H1 (cell line): ENCODE measurements at regions not wholly inside any gene's neighbourhood (a gene's known extent, or its start where the extent isn't known, plus 50 kb on each side); places are given as distances from the start of the nearest gene placed in this dataset.
A peak's percentile ranks its signal among the peaks of the same experiment; 100 is the strongest.

Source experiments
- CTCF ChIA-PET: fragments of 300-600 bp; sonication (Branson Sonifier 250); formaldehyde crosslinking; loops from one replicate; lab custom pipeline; 2021; ENCODE audit not compliant: partially characterized antibody; lab: Charles Lee
- POLR2A ChIA-PET: fragments of 300-600 bp; sonication (Branson Sonifier 250); formaldehyde crosslinking; loops from one replicate; lab custom pipeline; 2021; ENCODE audit warnings: inconsistent platforms; ENCODE audit not compliant: partially characterized antibody; lab: Charles Lee
- DNase-seq, 2 experiments: peaks; one replicate each; pipeline versions ENCODE4 v3.0.0 to v3.0.0-alpha.2; 2010 to 2022; ENCODE audit warnings: low spot score in 2 of 2, low read depth in 1 of 2, mixed read lengths in 1 of 2
- FAIRE-seq: peaks from 2 replicates; lab custom pipeline; 2011; peaks lifted over from hg19 to GRCh38; lab: Jason Lieb, UNC
- H2AFZ ChIP-seq: 2 replicates; pipeline ENCODE4 v1.8.1; 2012; ENCODE audit warnings: low read length, inconsistent platforms
- H2AK5ac ChIP-seq: 2 replicates; pipeline ENCODE4 v1.6.1; 2013; ENCODE audit warnings: low read depth, low read length
- H2BK120ac ChIP-seq: replicated peaks from 2 replicates; pipeline ENCODE3; 2013; ENCODE audit warnings: low read depth, low read length, inconsistent platforms
- H2BK12ac ChIP-seq: 2 replicates; pipeline ENCODE4 v1.6.1; 2013; ENCODE audit warnings: low read depth, low read length
- H2BK15ac ChIP-seq: 2 replicates; pipeline ENCODE4 v1.6.1; 2013; ENCODE audit warnings: low read length
- H2BK20ac ChIP-seq: 2 replicates; pipeline ENCODE4 v1.6.1; 2013; ENCODE audit warnings: low read length
- H2BK5ac ChIP-seq: 2 replicates; pipeline ENCODE4 v1.6.1; 2013; ENCODE audit warnings: low read depth, low read length
- H3K14ac ChIP-seq: 2 replicates; pipeline ENCODE4 v1.6.1; 2013; ENCODE audit warnings: inconsistent platforms; ENCODE audit not compliant: insufficient read length
- H3K18ac ChIP-seq: 2 replicates; pipeline ENCODE4 v1.6.1; 2013; ENCODE audit warnings: low read length; ENCODE audit errors: extremely low read depth
- H3K23ac ChIP-seq: 2 replicates; pipeline ENCODE4 v1.6.1; 2013; ENCODE audit warnings: inconsistent platforms; ENCODE audit not compliant: insufficient read length
- H3K23me2 ChIP-seq: 2 replicates; pipeline ENCODE4 v1.6.1; 2013; ENCODE audit warnings: low read depth, low read length
- H3K27ac ChIP-seq: 2 replicates; pipeline ENCODE4 v1.6.1; 2011; ENCODE audit warnings: low read depth, low read length, inconsistent platforms
- H3K27me3 ChIP-seq, 4 experiments: replicated peaks in 1 of 4; 1 replicate in 1 of 4; 2 replicates in 3 of 4; pipeline versions ENCODE4 v1.6.1 to v1.8.1; 2011 to 2013; ENCODE audit warnings: low read length in 3 of 4, mild to moderate bottlenecking in 3 of 4, inconsistent platforms in 2 of 4, mixed read lengths in 2 of 4, moderate library complexity in 1 of 4; ENCODE audit not compliant: control insufficient read depth in 3 of 4, insufficient read depth in 3 of 4; ENCODE audit errors: extremely low read depth in 1 of 4
- H3K36me3 ChIP-seq, 4 experiments: 2 replicates each; pipeline versions ENCODE4 v1.6.1 to v1.8.1; 2011 to 2013; ENCODE audit warnings: mild to moderate bottlenecking in 4 of 4, low read length in 3 of 4, moderate library complexity in 2 of 4, control low read depth in 1 of 4, inconsistent platforms in 1 of 4; ENCODE audit not compliant: insufficient read depth in 4 of 4, control insufficient read depth in 2 of 4
- H3K4ac ChIP-seq: replicated peaks from 2 replicates; pipeline ENCODE3; 2013; ENCODE audit warnings: low read length, low read depth, mixed read lengths, inconsistent platforms; ENCODE audit not compliant: insufficient read length
- H3K4me1 ChIP-seq, 4 experiments: replicated peaks in 1 of 4; 1 replicate in 1 of 4; 2 replicates in 3 of 4; pipeline versions ENCODE4 v1.6.1 to v1.8.1; 2011 to 2013; ENCODE audit warnings: low read length in 3 of 4, inconsistent platforms in 2 of 4, mixed read lengths in 1 of 4; ENCODE audit not compliant: insufficient read depth in 4 of 4, control insufficient read depth in 3 of 4
- H3K4me2 ChIP-seq, 2 experiments: 2 replicates each; pipeline versions ENCODE4 v1.6.1 to v1.8.1; 2011 to 2013; ENCODE audit warnings: low read depth in 2 of 2, low read length in 2 of 2, control low read depth in 1 of 2, inconsistent platforms in 1 of 2, mild to moderate bottlenecking in 1 of 2; ENCODE audit not compliant: insufficient read depth in 1 of 2
- H3K4me3 ChIP-seq, 4 experiments: fragments of 200-600, 300-600 bp in 1 of 4; sonication (generic), shearing (Covaris generic), sonication (Bioruptor Twin) in 1 of 4; 2 replicates each; pipeline versions ENCODE4 v1.5.1 to v1.8.1; 2011 to 2016; ENCODE audit warnings: low read length in 4 of 4, low read depth in 3 of 4, control low read depth in 2 of 4, inconsistent platforms in 2 of 4, mild to moderate bottlenecking in 2 of 4, mixed read lengths in 1 of 4, moderate library complexity in 1 of 4; ENCODE audit not compliant: insufficient read depth in 2 of 4; ENCODE audit errors: extremely low read depth in 1 of 4
- H3K56ac ChIP-seq: replicated peaks from 2 replicates; pipeline ENCODE3; 2013; ENCODE audit warnings: low read depth, mild to moderate bottlenecking, mixed read lengths, low read length, inconsistent platforms; ENCODE audit not compliant: insufficient read length
- H3K79me1 ChIP-seq: 2 replicates; pipeline ENCODE4 v1.6.1; 2013; ENCODE audit warnings: low read depth, low read length, control low read depth
- H3K79me2 ChIP-seq, 2 experiments: 2 replicates each; pipeline versions ENCODE4 v1.6.1 to v1.8.1; 2012 to 2013; ENCODE audit warnings: low read length in 2 of 2, mild to moderate bottlenecking in 2 of 2, inconsistent platforms in 1 of 2; ENCODE audit not compliant: insufficient read depth in 2 of 2, control insufficient read depth in 1 of 2
- H3K9ac ChIP-seq, 4 experiments: replicated peaks in 1 of 4; 1 replicate in 1 of 4; 2 replicates in 3 of 4; pipeline versions ENCODE4 v1.6.1 to v1.8.1; 2011 to 2013; ENCODE audit warnings: low read depth in 3 of 4, low read length in 3 of 4, control low read depth in 2 of 4, mild to moderate bottlenecking in 2 of 4, moderate library complexity in 2 of 4, inconsistent platforms in 1 of 4; ENCODE audit errors: extremely low read depth in 1 of 4
- H3K9me3 ChIP-seq, 2 experiments: 2 replicates each; pipeline versions ENCODE4 v1.6.1 to v1.8.1; 2012 to 2013; ENCODE audit warnings: mild to moderate bottlenecking in 2 of 2, moderate library complexity in 2 of 2, control low read depth in 1 of 2, inconsistent platforms in 1 of 2, low read depth in 1 of 2, low read length in 1 of 2, mixed read lengths in 1 of 2; ENCODE audit not compliant: insufficient read depth in 2 of 2
- H4K20me1 ChIP-seq, 2 experiments: replicated peaks in 1 of 2; 2 replicates each; pipeline versions ENCODE3 to v1.8.1; 2011 to 2013; ENCODE audit warnings: inconsistent platforms in 2 of 2, low read length in 2 of 2, mild to moderate bottlenecking in 1 of 2; ENCODE audit not compliant: insufficient read depth in 2 of 2, control insufficient read depth in 1 of 2
- H4K5ac ChIP-seq: 2 replicates; pipeline ENCODE4 v1.6.1; 2013; ENCODE audit warnings: low read length, low read depth, mixed read lengths, inconsistent platforms; ENCODE audit not compliant: insufficient read length
- H4K8ac ChIP-seq: 2 replicates; pipeline ENCODE4 v1.8.0; 2013; ENCODE audit warnings: mild to moderate bottlenecking, moderate library complexity, low read length, inconsistent platforms; ENCODE audit not compliant: insufficient read depth; ENCODE audit errors: extremely low read depth
- H4K91ac ChIP-seq: replicated peaks from 2 replicates; pipeline ENCODE3; 2013; ENCODE audit warnings: low read length, mixed read lengths, inconsistent platforms; ENCODE audit not compliant: insufficient read length
- CTCF ChIP-seq, 3 experiments: IDR thresholded peaks; 1 replicate in 2 of 3; 2 replicates in 1 of 3; pipeline versions ENCODE4 v1.5.1 to v1.6.1; 2011; ENCODE audit warnings: low read length in 3 of 3, mild to moderate bottlenecking in 3 of 3, inconsistent platforms in 2 of 3, low read depth in 1 of 3, moderate library complexity in 1 of 3; ENCODE audit not compliant: insufficient read depth in 1 of 3; ENCODE audit errors: control extremely low read depth in 1 of 3
- NANOG ChIP-seq: IDR thresholded peaks from 2 replicates; pipeline ENCODE4 v1.6.1; 2011; ENCODE audit warnings: low read length, low read depth, mild to moderate bottlenecking, inconsistent platforms; ENCODE audit not compliant: insufficient read depth, poor library complexity, severe bottlenecking
- RAD21 ChIP-seq, 2 experiments: IDR thresholded peaks in 1 of 2; conservative IDR thresholded peaks in 1 of 2; 2 replicates each; pipeline ENCODE4 v1.6.1; 2011; ENCODE audit warnings: low read depth in 2 of 2, low read length in 2 of 2, improper control_type of control experiment in 1 of 2, inconsistent platforms in 1 of 2, mild to moderate bottlenecking in 1 of 2, moderate library complexity in 1 of 2
- WGBS, 2 experiments: shearing (Covaris generic) in 1 of 2; methylation state at CpG; one replicate each; pipeline versions ENCODE4 v1.1.6 to v1.1.7; 2013 to 2015; ENCODE audit warnings: low lambda C conversion rate in 2 of 2, mixed read lengths in 2 of 2, inconsistent platforms in 1 of 2, low coverage in 1 of 2, missing lambda C conversion rate in 1 of 2; ENCODE audit not compliant: insufficient replicate concordance in 2 of 2, insufficient coverage in 1 of 2, insufficient read length in 1 of 2; ENCODE audit errors: extremely low coverage in 1 of 2, missing lambda C conversion rate in 1 of 2; 5-methylcytosine and 5-hydroxymethylcytosine counted together

DNA sequence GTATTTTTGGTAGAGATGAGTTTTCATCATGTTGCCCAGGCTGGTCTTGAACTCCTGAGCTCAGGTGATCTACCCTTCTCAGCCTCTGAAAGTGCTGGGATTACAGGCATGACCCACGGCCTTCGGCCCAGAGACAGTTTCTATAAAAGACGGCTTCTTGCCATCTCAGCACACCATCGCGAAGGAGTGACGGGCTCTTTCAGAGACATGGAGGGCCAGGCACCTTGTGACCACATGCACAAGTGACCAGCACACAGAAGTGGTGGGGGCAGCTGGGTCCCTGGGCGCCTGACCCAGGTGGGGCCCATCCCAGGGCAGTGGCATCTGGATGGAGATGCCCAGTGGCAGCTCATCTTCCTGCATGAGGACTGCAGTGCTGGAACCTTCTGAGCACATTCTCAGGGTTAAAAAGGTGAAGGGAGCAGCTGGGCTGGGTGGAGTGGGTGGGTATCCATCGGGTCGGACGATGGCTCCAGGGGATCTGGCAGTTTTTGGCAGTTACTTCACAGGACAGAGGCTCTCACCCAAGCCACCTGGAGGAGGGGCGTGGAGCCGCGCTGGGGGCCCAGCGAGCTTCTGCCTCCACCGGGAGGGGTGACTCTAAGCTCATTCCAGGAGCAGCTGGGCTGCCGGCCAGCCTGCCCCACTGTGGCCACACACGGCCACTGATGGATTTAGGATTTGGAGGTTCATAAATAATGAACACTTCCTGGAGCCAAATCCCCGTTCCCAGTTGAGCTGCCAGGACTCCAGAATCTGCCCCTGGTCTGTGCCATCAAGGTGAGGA, 373.0 kb downstream of the CTTN start:
- no peaks in the 10 kb centered on the region for H3K9me3 ChIP-seq
- POLR2A ChIA-PET, result interaction anchor here (1.0 kb wide), 1 partner anchor 9 kb away, joined by 4 read pairs; no protein-coding TSS in a partner anchor
- no peak overlapping the region for H2AFZ ChIP-seq
- peaks cover 0 to 3% of the 10 kb centered on the region in 2 experiments for H4K20me1 ChIP-seq
- H2BK120ac ChIP-seq, result no peak overlapping the region
- no peaks in the 10 kb centered on the region for H3K27me3 ChIP-seq
- no peak overlapping the region for H3K4ac ChIP-seq
- no peaks in the 10 kb centered on the region for H3K79me1 ChIP-seq
- 94% methylated on average over 18 of the region's 18 CpGs; no CpG with 5 or more reads in 1 of the 2 experiments for WGBS, 2 experiments
- H3K23me2 ChIP-seq, result no peaks in the 10 kb centered on the region
- no peaks in the 10 kb centered on the region for H3K36me3 ChIP-seq
- no peaks in the 10 kb centered on the region for H3K79me2 ChIP-seq
- no peak overlapping the region for H3K4me3 ChIP-seq
- H3K23ac ChIP-seq, result no peak overlapping the region
- CTCF ChIA-PET, result interaction anchor here (0.6 to 4.2 kb wide), 13 partner anchors 9 to 652 kb away, joined by 3 to 15 read pairs (median 4); no protein-coding TSS in a partner anchor
- no peak overlapping the region for H3K56ac ChIP-seq
- H2AK5ac ChIP-seq, result no peak overlapping the region
- H3K4me1 ChIP-seq, result peaks cover 0 to 2% (median under 1%) of the 10 kb centered on the region in 4 experiments; a peak in 3 of 7 replicates
- no peak overlapping the region for H4K91ac ChIP-seq
- H2BK20ac ChIP-seq, result no peak overlapping the region
- no peak overlapping the region for H3K18ac ChIP-seq
- H4K5ac ChIP-seq, result no peak overlapping the region
- no peak overlapping the region for H3K14ac ChIP-seq
- no peak overlapping the region for H2BK15ac ChIP-seq
- no peak overlapping the region for H3K27ac ChIP-seq
- DNase-seq (no peak), FAIRE-seq (no peak)
- TF ChIP-seq CTCF (IDR thresholded peaks at IDR 0.05; ENCODE audit: control extremely low read depth in 1 of 3, insufficient read depth in 1 of 3, low read depth in 1 of 3, low read length in 3 of 3), result peak in 2 of 3 experiments; percentile 9 to 20; a peak in 2 of 4 replicates
- peak in 1 of 2 experiments; percentile 2; a peak in 1 of 4 replicates for TF ChIP-seq RAD21 (IDR thresholded peaks at IDR 0.05 in 1 of 2, conservative IDR thresholded peaks at IDR 0.05 in 1 of 2; ENCODE audit: low read depth in 2 of 2, low read length in 2 of 2)
- no peak for TF ChIP-seq NANOG
- no peak overlapping the region for H2BK5ac ChIP-seq
- H3K9ac ChIP-seq, result no peak overlapping the region
- no peak overlapping the region for H2BK12ac ChIP-seq
- H4K8ac ChIP-seq, result no peak overlapping the region
- no peak overlapping the region for H3K4me2 ChIP-seq
